ENCODE measurements at regions not wholly inside any gene's neighbourhood (a gene's known extent, or its start where the extent isn't known, plus 50 kb on each side); places are given as distances from the start of the nearest gene placed in this dataset.

- H3K27ac ChIP-seq (ENCODE audit: low read length) = no peak overlapping the region
- no peaks in the 10 kb centered on the region for H3K27me3 ChIP-seq (ENCODE audit: control insufficient read depth, insufficient read depth, low read length)
- no peaks in the 10 kb centered on the region for H3K9me3 ChIP-seq (replicated peaks; ENCODE audit: control insufficient read depth, low read depth, low read length)
- H3K4me3 ChIP-seq (ENCODE audit: low read length) = no peak overlapping the region
- no peak for DNase-seq
- 60% methylated on average over 3 of the region's 7 CpGs for WGBS (ENCODE audit: insufficient coverage)
- H3K4me1 ChIP-seq (ENCODE audit: control insufficient read depth, insufficient read depth, low read length) = no peaks in the 10 kb centered on the region
- no peaks in the 10 kb centered on the region for H3K36me3 ChIP-seq (ENCODE audit: control insufficient read depth, insufficient read depth, low read length)
Observed at GRCh38 chr16:5589812-5590373, 492.3 kb upstream of the EEF2KMT start.

- 85% methylated on average over 4 of the region's 4 CpGs for WGBS (ENCODE audit: insufficient coverage)
- Histone ChIP-seq H3K36me3 (ENCODE audit: control insufficient read depth, insufficient read depth, low read length) (no peaks in the 10 kb centered on the region), H3K4me3 (ENCODE audit: low read length) (no peak overlapping the region), H3K27me3 (ENCODE audit: control insufficient read depth, insufficient read depth, low read length) (no peaks in the 10 kb centered on the region), H3K9me3 (replicated peaks; ENCODE audit: control insufficient read depth, low read depth, low read length) (no peaks in the 10 kb centered on the region), H3K27ac (ENCODE audit: low read length) (no peak overlapping the region), H3K4me1 (ENCODE audit: control insufficient read depth, insufficient read depth, low read length) (peaks cover 8% of the 10 kb centered on the region)
- DNase-seq = no peak
Observed at GRCh38 chr16:5584109-5584508, 486.5 kb upstream of the EEF2KMT start.

GRCh38 chr16:5582529-5582928 is 484.9 kb upstream of the EEF2KMT start:
- no peak for DNase-seq
- no peaks in the 10 kb centered on the region for H3K27me3 ChIP-seq (ENCODE audit: control insufficient read depth, insufficient read depth, low read length)
- no peaks in the 10 kb centered on the region for H3K36me3 ChIP-seq (ENCODE audit: control insufficient read depth, insufficient read depth, low read length)
- no peaks in the 10 kb centered on the region for H3K9me3 ChIP-seq (replicated peaks; ENCODE audit: control insufficient read depth, low read depth, low read length)
- 59% methylated on average over 3 of the region's 7 CpGs for WGBS (ENCODE audit: insufficient coverage)
- peaks cover 8% of the 10 kb centered on the region for H3K4me1 ChIP-seq (ENCODE audit: control insufficient read depth, insufficient read depth, low read length)
- no peak overlapping the region for H3K27ac ChIP-seq (ENCODE audit: low read length)
- H3K4me3 ChIP-seq (ENCODE audit: low read length) = no peak overlapping the region

- H3K4me3 ChIP-seq (ENCODE audit: low read length) = no peak overlapping the region
- 33% methylated on average over 7 of the region's 7 CpGs for WGBS (ENCODE audit: insufficient coverage)
- no peak for DNase-seq
- no peak overlapping the region for H3K27ac ChIP-seq (ENCODE audit: low read length)
- H3K27me3 ChIP-seq (ENCODE audit: control insufficient read depth, insufficient read depth, low read length) = no peaks in the 10 kb centered on the region
- no peaks in the 10 kb centered on the region for H3K36me3 ChIP-seq (ENCODE audit: control insufficient read depth, insufficient read depth, low read length)
- no peaks in the 10 kb centered on the region for H3K9me3 ChIP-seq (replicated peaks; ENCODE audit: control insufficient read depth, low read depth, low read length)
- H3K4me1 ChIP-seq (ENCODE audit: control insufficient read depth, insufficient read depth, low read length) = peaks cover 8% of the 10 kb centered on the region
Observed at GRCh38 chr16:5581908-5582307, 484.3 kb upstream of the EEF2KMT start.

GRCh38 chr16:5581428-5581827 is 483.8 kb upstream of the EEF2KMT start:
- no peak overlapping the region for H3K4me3 ChIP-seq (ENCODE audit: low read length)
- 43% methylated on average over 1 of the region's 2 CpGs for WGBS (ENCODE audit: insufficient coverage)
- no peaks in the 10 kb centered on the region for H3K9me3 ChIP-seq (replicated peaks; ENCODE audit: control insufficient read depth, low read depth, low read length)
- no peaks in the 10 kb centered on the region for H3K36me3 ChIP-seq (ENCODE audit: control insufficient read depth, insufficient read depth, low read length)
- peaks cover 8% of the 10 kb centered on the region for H3K4me1 ChIP-seq (ENCODE audit: control insufficient read depth, insufficient read depth, low read length)
- no peaks in the 10 kb centered on the region for H3K27me3 ChIP-seq (ENCODE audit: control insufficient read depth, insufficient read depth, low read length)
- no peak for DNase-seq
- no peak overlapping the region for H3K27ac ChIP-seq (ENCODE audit: low read length)

- Histone ChIP-seq H3K27ac (ENCODE audit: low read length) (no peak overlapping the region), H3K4me3 (ENCODE audit: low read length) (no peak overlapping the region), H3K9me3 (replicated peaks; ENCODE audit: control insufficient read depth, low read depth, low read length) (no peaks in the 10 kb centered on the region), H3K36me3 (ENCODE audit: control insufficient read depth, insufficient read depth, low read length) (no peaks in the 10 kb centered on the region), H3K4me1 (ENCODE audit: control insufficient read depth, insufficient read depth, low read length) (peaks cover 8% of the 10 kb centered on the region), H3K27me3 (ENCODE audit: control insufficient read depth, insufficient read depth, low read length) (no peaks in the 10 kb centered on the region)
- WGBS (ENCODE audit: insufficient coverage) = 76% methylated on average over 4 of the region's 6 CpGs
- no peak for DNase-seq
Observed at GRCh38 chr16:5580772-5581171, 483.2 kb upstream of the EEF2KMT start.

- H3K4me1 ChIP-seq (ENCODE audit: control insufficient read depth, insufficient read depth, low read length) = peaks cover 8% of the 10 kb centered on the region
- no peaks in the 10 kb centered on the region for H3K9me3 ChIP-seq (replicated peaks; ENCODE audit: control insufficient read depth, low read depth, low read length)
- DNase-seq = peak; percentile 44
- H3K36me3 ChIP-seq (ENCODE audit: control insufficient read depth, insufficient read depth, low read length) = no peaks in the 10 kb centered on the region
- H3K4me3 ChIP-seq (ENCODE audit: low read length) = no peak overlapping the region
- no peaks in the 10 kb centered on the region for H3K27me3 ChIP-seq (ENCODE audit: control insufficient read depth, insufficient read depth, low read length)
- WGBS (ENCODE audit: insufficient coverage) = 64% methylated on average over 8 of the region's 8 CpGs
- no peak overlapping the region for H3K27ac ChIP-seq (ENCODE audit: low read length)
Observed at GRCh38 chr16:5580296-5580695, 482.7 kb upstream of the EEF2KMT start.

- 76% methylated on average over 5 of the region's 7 CpGs for WGBS (ENCODE audit: insufficient coverage)
- H3K27me3 ChIP-seq (ENCODE audit: control insufficient read depth, insufficient read depth, low read length) = no peaks in the 10 kb centered on the region
- no peaks in the 10 kb centered on the region for H3K36me3 ChIP-seq (ENCODE audit: control insufficient read depth, insufficient read depth, low read length)
- H3K9me3 ChIP-seq (replicated peaks; ENCODE audit: control insufficient read depth, low read depth, low read length) = no peaks in the 10 kb centered on the region
- DNase-seq = no peak
- no peak overlapping the region for H3K4me3 ChIP-seq (ENCODE audit: low read length)
- H3K27ac ChIP-seq (ENCODE audit: low read length) = no peak overlapping the region
- peaks cover 8% of the 10 kb centered on the region for H3K4me1 ChIP-seq (ENCODE audit: control insufficient read depth, insufficient read depth, low read length)
Observed at GRCh38 chr16:5578980-5579379, 481.4 kb upstream of the EEF2KMT start.

GRCh38 chr16:5577463-5577862 is 479.9 kb upstream of the EEF2KMT start:
- DNase-seq = no peak
- H3K36me3 ChIP-seq (ENCODE audit: control insufficient read depth, insufficient read depth, low read length) = no peaks in the 10 kb centered on the region
- H3K4me1 ChIP-seq (ENCODE audit: control insufficient read depth, insufficient read depth, low read length) = peaks cover 8% of the 10 kb centered on the region
- no peaks in the 10 kb centered on the region for H3K27me3 ChIP-seq (ENCODE audit: control insufficient read depth, insufficient read depth, low read length)
- no peak overlapping the region for H3K4me3 ChIP-seq (ENCODE audit: low read length)
- H3K9me3 ChIP-seq (replicated peaks; ENCODE audit: control insufficient read depth, low read depth, low read length) = no peaks in the 10 kb centered on the region
- no peak overlapping the region for H3K27ac ChIP-seq (ENCODE audit: low read length)
- WGBS (ENCODE audit: insufficient coverage) = 56% methylated on average over 4 of the region's 5 CpGs

- H3K4me3 ChIP-seq (ENCODE audit: low read length) = no peak overlapping the region
- WGBS (ENCODE audit: insufficient coverage) = 40% methylated on average over 1 of the region's 3 CpGs
- peaks cover 7% of the 10 kb centered on the region for H3K4me1 ChIP-seq (ENCODE audit: control insufficient read depth, insufficient read depth, low read length)
- H3K27ac ChIP-seq (ENCODE audit: low read length) = no peak overlapping the region
- no peaks in the 10 kb centered on the region for H3K36me3 ChIP-seq (ENCODE audit: control insufficient read depth, insufficient read depth, low read length)
- peak; percentile 22 for DNase-seq
- no peaks in the 10 kb centered on the region for H3K27me3 ChIP-seq (ENCODE audit: control insufficient read depth, insufficient read depth, low read length)
- no peaks in the 10 kb centered on the region for H3K9me3 ChIP-seq (replicated peaks; ENCODE audit: control insufficient read depth, low read depth, low read length)
Observed at GRCh38 chr16:5575646-5576245, 478.2 kb upstream of the EEF2KMT start.

- Histone ChIP-seq H3K27me3 (ENCODE audit: control insufficient read depth, insufficient read depth, low read length) (no peaks in the 10 kb centered on the region), H3K4me3 (ENCODE audit: low read length) (no peak overlapping the region), H3K4me1 (ENCODE audit: control insufficient read depth, insufficient read depth, low read length) (peaks cover 3% of the 10 kb centered on the region), H3K27ac (ENCODE audit: low read length) (no peak overlapping the region), H3K36me3 (ENCODE audit: control insufficient read depth, insufficient read depth, low read length) (no peaks in the 10 kb centered on the region), H3K9me3 (replicated peaks; ENCODE audit: control insufficient read depth, low read depth, low read length) (no peaks in the 10 kb centered on the region)
- DNase-seq = no peak
- no CpG with 5 or more reads among the region's 6 CpGs for WGBS (ENCODE audit: insufficient coverage)
Observed at GRCh38 chr16:5575121-5575520, 477.5 kb upstream of the EEF2KMT start.
